CMK (cell line): ENCODE measurements at regions not wholly inside any gene's neighbourhood (a gene's known extent, or its start where the extent isn't known, plus 50 kb on each side); places are given as distances from the start of the nearest gene placed in this dataset.

Source experiments
- DNase-seq: peaks from one replicate; pipeline ENCODE4 v3.0.0-alpha.2; 2010; ENCODE audit warnings: low read depth

- peak; percentile 35 for DNase-seq
These were observed 267.4 kb upstream of the HMGA2 start for GRCh38 chr12:65556676-65557437.

GRCh38 chr12:65557438-65558181, 266.7 kb upstream of the HMGA2 start:
- no peak for DNase-seq

GRCh38 chr12:65560286-65560685, 264.0 kb upstream of the HMGA2 start:
- DNase-seq = no peak

GRCh38 chr12:65561798-65562382, 262.4 kb upstream of the HMGA2 start:
- DNase-seq = no peak

- peak; percentile 35 for DNase-seq
These were observed 258.4 kb upstream of the HMGA2 start for GRCh38 chr12:65565601-65566560.

GRCh38 chr12:65566751-65567150, 257.5 kb upstream of the HMGA2 start:
- no peak for DNase-seq

- DNase-seq = no peak
These were observed 256.5 kb upstream of the HMGA2 start for GRCh38 chr12:65567820-65568219.

GRCh38 chr12:65568517-65568916, 255.8 kb upstream of the HMGA2 start:
- no peak for DNase-seq

- no peak for DNase-seq
These were observed 253.7 kb upstream of the HMGA2 start for GRCh38 chr12:65570451-65571130.

- DNase-seq = no peak
These were observed 249.4 kb upstream of the HMGA2 start for GRCh38 chr12:65574867-65575266.

GRCh38 chr12:65584016-65584415, 240.3 kb upstream of the HMGA2 start:
- no peak for DNase-seq

- no peak for DNase-seq
These were observed 238.4 kb upstream of the HMGA2 start for GRCh38 chr12:65585648-65586602.

- DNase-seq = no peak
These were observed 237.5 kb upstream of the HMGA2 start for GRCh38 chr12:65586796-65587195.

GRCh38 chr12:65590318-65590717, 234.0 kb upstream of the HMGA2 start:
- no peak for DNase-seq

GRCh38 chr12:65592416-65592815, 231.9 kb upstream of the HMGA2 start:
- no peak for DNase-seq

GRCh38 chr12:65593239-65593701, 231.0 kb upstream of the HMGA2 start:
- DNase-seq = no peak

- DNase-seq = no peak
These were observed 229.9 kb upstream of the HMGA2 start for GRCh38 chr12:65594409-65594808.

- no peak for DNase-seq
These were observed 229.2 kb upstream of the HMGA2 start for GRCh38 chr12:65595016-65595560.

- no peak for DNase-seq
These were observed 227.7 kb upstream of the HMGA2 start for GRCh38 chr12:65596514-65597091.
